Lung (tissue), 11 donors: ENCODE measurements at regions not wholly inside any gene's neighbourhood (a gene's known extent, or its start where the extent isn't known, plus 50 kb on each side); places are given as distances from the start of the nearest gene placed in this dataset.

Experiments
- ATAC-seq: fragments of 200-7000 bp; cut with Tn5 transposase; one replicate; pipeline ENCODE4 v1.9.1; 2020; ENCODE audit warnings: moderate number of reproducible peaks; ENCODE audit not compliant: insufficient read depth, low FRiP score
- DNase-seq, 3 donors: peaks; one replicate each; pipeline ENCODE4 v3.0.0-alpha.2; 2013 to 2017
- H3K27ac ChIP-seq, 2 donors: one replicate each; pipeline ENCODE4 v1.5.1; 2013; ENCODE audit warnings: mild to moderate bottlenecking in 2 of 2, moderate library complexity in 2 of 2, control low read depth in 1 of 2, inconsistent platforms in 1 of 2, low read depth in 1 of 2, low read length in 1 of 2
- H3K27me3 ChIP-seq, 3 donors: one replicate each; pipeline ENCODE4 v1.5.1; 2013; ENCODE audit warnings: low read length in 2 of 3; ENCODE audit not compliant: control insufficient read depth in 3 of 3, insufficient read depth in 3 of 3
- H3K36me3 ChIP-seq, 4 donors: one replicate each; pipeline ENCODE4 v1.5.1; 2013; ENCODE audit warnings: low read length in 4 of 4, mild to moderate bottlenecking in 1 of 4, moderate library complexity in 1 of 4; ENCODE audit not compliant: control insufficient read depth in 4 of 4, insufficient read depth in 4 of 4
- H3K4me1 ChIP-seq, 5 donors: one replicate each; pipeline ENCODE4 v1.5.1; 2013; ENCODE audit warnings: low read length in 5 of 5, mild to moderate bottlenecking in 2 of 5, moderate library complexity in 1 of 5; ENCODE audit not compliant: control insufficient read depth in 5 of 5, insufficient read depth in 5 of 5
- H3K4me3 ChIP-seq: one replicate; pipeline ENCODE4 v1.5.1; 2013; ENCODE audit warnings: mild to moderate bottlenecking, control low read depth, moderate library complexity
- H3K9ac ChIP-seq, 2 donors: one replicate each; pipeline ENCODE4 v1.5.1; 2013; ENCODE audit warnings: low read length in 2 of 2, control low read depth in 1 of 2; ENCODE audit not compliant: insufficient read depth in 1 of 2
- H3K9me3 ChIP-seq, 4 donors: one replicate each; pipeline ENCODE4 v1.5.1; 2013; ENCODE audit warnings: low read length in 3 of 4, mild to moderate bottlenecking in 1 of 4, moderate library complexity in 1 of 4; ENCODE audit not compliant: control insufficient read depth in 4 of 4, insufficient read depth in 3 of 4
- CTCF ChIP-seq: IDR thresholded peaks from 2 replicates; pipeline ENCODE4 v1.5.1; 2012; ENCODE audit warnings: mild to moderate bottlenecking; ENCODE audit errors: control extremely low read depth, extremely low read depth
- WGBS, 2 donors: extraction: QIAGEN DNeasy Blood & Tissue Kit; methylation state at CpG; one replicate each; pipeline ENCODE4 v1.1.7; 2013; 5-methylcytosine and 5-hydroxymethylcytosine counted together
- donor health status: control.
- donor health status: control.
- donor health status: Bipolar disorder and iron deficiency.
- donor health status: healthy.
- donor health status: DM: yes; HTN: yes; CAD: no.

- Histone ChIP-seq H3K4me3 (no peak overlapping the region), H3K27me3 (peaks cover 0 to 10% (median 3%) of the 10 kb centered on the region in 3 donors), H3K36me3 (no peaks in the 10 kb centered on the region), H3K9me3 (no peaks in the 10 kb centered on the region), H3K27ac (no peak overlapping the region), H3K9ac (no peak overlapping the region), H3K4me1 (no peaks in the 10 kb centered on the region)
- DNase-seq (peak; percentile 25 to 71 (median 61)), ATAC-seq (no peak)
- TF ChIP-seq CTCF: no peak
- WGBS, 2 donors: 79 to 85% methylated on average over 5 of the region's 5 CpGs
Observed at GRCh38 chrX:17299206-17299605, 75.8 kb upstream of the NHS start.

DNA sequence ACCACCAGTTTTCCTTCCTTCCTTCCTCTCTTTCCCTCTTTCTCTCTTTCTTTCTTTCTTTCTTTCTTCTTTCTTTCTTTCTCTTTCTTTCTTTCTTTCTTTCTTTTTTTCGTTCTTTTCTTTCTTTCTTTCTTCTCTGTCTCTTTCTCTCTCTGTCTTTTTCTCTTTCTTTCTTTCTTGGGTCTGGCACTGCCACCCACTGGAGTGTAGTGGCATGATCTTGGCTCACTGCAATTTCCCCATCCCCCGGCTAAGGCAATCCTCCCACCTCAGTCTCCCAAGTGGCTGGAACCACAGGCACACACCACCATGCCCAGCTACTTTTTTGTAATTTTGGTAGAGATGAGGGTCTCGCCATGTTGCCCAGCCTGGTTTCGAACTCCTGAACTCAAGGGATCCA, 51.6 kb upstream of the NHS start:
- no peak for TF ChIP-seq CTCF
- no peak overlapping the region for H3K4me3 ChIP-seq
- H3K9ac ChIP-seq: no peak overlapping the region
- ATAC-seq (no peak), DNase-seq (no peak)
- H3K27me3 ChIP-seq: peaks cover 0 to 7% (median 6%) of the 10 kb centered on the region in 3 donors
- no peaks in the 10 kb centered on the region for H3K36me3 ChIP-seq
- WGBS, 2 donors: 81 to 94% methylated on average over 4 of the region's 4 CpGs
- H3K4me1 ChIP-seq: no peaks in the 10 kb centered on the region
- H3K9me3 ChIP-seq: peaks cover 0 to 3% (median 0%) of the 10 kb centered on the region in 4 donors
- no peak overlapping the region for H3K27ac ChIP-seq
